ENCODE measurements at regions not wholly inside any gene's neighbourhood (a gene's known extent, or its start where the extent isn't known, plus 50 kb on each side); places are given as distances from the start of the nearest gene placed in this dataset.
A peak's percentile ranks its signal among the peaks of the same experiment; 100 is the strongest.
"Not testable (repeated sequence)": the region's sequence is repeated elsewhere in the genome, so short reads cannot be mapped to it uniquely, and the experiment has no call there.

GRCh38 chr21:34227386-34227852 is 136.4 kb upstream of the KCNE2 start:
- Mint-ChIP-seq H3K4me3 (no peak overlapping the region), H3K4me1 (ENCODE audit: low read depth in 2 of 2) (peaks cover 0 to 4% of the 10 kb centered on the region in 2 donors), H3K36me3 (no peaks in the 10 kb centered on the region), H3K9me3 (no peaks in the 10 kb centered on the region), H3K27ac (no peak overlapping the region), H3K27me3 (peaks cover 0 to 3% of the 10 kb centered on the region in 2 donors)
- ATAC-seq (no peak), DNase-seq (ENCODE audit: low spot score) (no peak)

- Mint-ChIP-seq H3K4me3 (no peak overlapping the region), H3K27me3 (peaks cover 0 to 2% of the 10 kb centered on the region in 2 donors), H3K27ac (no peak overlapping the region), H3K36me3 (no peaks in the 10 kb centered on the region), H3K4me1 (ENCODE audit: low read depth in 2 of 2) (peaks cover 0 to 4% of the 10 kb centered on the region in 2 donors), H3K9me3 (no peaks in the 10 kb centered on the region)
- DNase-seq (ENCODE audit: low spot score) (no peak), ATAC-seq (no peak)
Measured at GRCh38 chr21:34228792-34229191, 135.0 kb upstream of the KCNE2 start.

- H3K36me3 Mint-ChIP-seq = no peaks in the 10 kb centered on the region
- no peak for DNase-seq (ENCODE audit: low spot score)
- H3K4me1 Mint-ChIP-seq (ENCODE audit: low read depth in 2 of 2) = peaks cover 0 to 4% of the 10 kb centered on the region in 2 donors
- no peaks in the 10 kb centered on the region for H3K27me3 Mint-ChIP-seq
- H3K9me3 Mint-ChIP-seq = no peaks in the 10 kb centered on the region
- no peak overlapping the region for H3K4me3 Mint-ChIP-seq
- ATAC-seq = no peak
- no peak overlapping the region for H3K27ac Mint-ChIP-seq
Measured at GRCh38 chr21:34229353-34229752, 134.5 kb upstream of the KCNE2 start.

GRCh38 chr21:34233741-34234140 is 130.1 kb upstream of the KCNE2 start:
- not testable (repeated sequence) for DNase-seq (ENCODE audit: low spot score); ATAC-seq; H3K27ac Mint-ChIP-seq

GRCh38 chr21:34235514-34235913 is 128.3 kb upstream of the KCNE2 start:
- Mint-ChIP-seq H3K4me3 (no peak overlapping the region), H3K4me1 (ENCODE audit: low read depth in 2 of 2) (peaks cover 0 to 4% of the 10 kb centered on the region in 2 donors), H3K36me3 (no peaks in the 10 kb centered on the region), H3K27me3 (peaks cover 0 to 3% of the 10 kb centered on the region in 2 donors), H3K9me3 (no peaks in the 10 kb centered on the region), H3K27ac (no peak overlapping the region)
- DNase-seq (ENCODE audit: low spot score) (no peak), ATAC-seq (no peak)

More at GRCh38 chr21:34233741-34234140, 130.1 kb upstream of the KCNE2 start:
- H3K27me3 Mint-ChIP-seq; H3K36me3 Mint-ChIP-seq; H3K4me1 Mint-ChIP-seq (ENCODE audit: low read depth in 2 of 2); H3K4me3 Mint-ChIP-seq; H3K9me3 Mint-ChIP-seq: not testable (repeated sequence)

- Mint-ChIP-seq H3K4me1 (ENCODE audit: low read depth in 2 of 2) (peaks cover 0 to 7% of the 10 kb centered on the region in 2 donors), H3K36me3 (no peaks in the 10 kb centered on the region), H3K4me3 (no peak overlapping the region), H3K9me3 (no peaks in the 10 kb centered on the region), H3K27ac (peak overlapping the region in 1 of 2 donors; percentile 55), H3K27me3 (no peaks in the 10 kb centered on the region)
- DNase-seq (ENCODE audit: low spot score) = no peak
- no peak for ATAC-seq
Measured at GRCh38 chr21:34242973-34243372, 120.8 kb upstream of the KCNE2 start.

GRCh38 chr21:34243562-34243961 is 120.2 kb upstream of the KCNE2 start:
- no peaks in the 10 kb centered on the region for H3K27me3 Mint-ChIP-seq
- no peaks in the 10 kb centered on the region for H3K36me3 Mint-ChIP-seq
- H3K4me3 Mint-ChIP-seq = no peak overlapping the region
- peaks cover 0 to 7% of the 10 kb centered on the region in 2 donors for H3K4me1 Mint-ChIP-seq (ENCODE audit: low read depth in 2 of 2)
- ATAC-seq = no peak
- H3K9me3 Mint-ChIP-seq = no peaks in the 10 kb centered on the region
- DNase-seq (ENCODE audit: low spot score) = no peak
- peak overlapping the region in 1 of 2 donors; percentile 55 for H3K27ac Mint-ChIP-seq

- Mint-ChIP-seq H3K27me3 (peaks cover 9% of the 10 kb centered on the region in 2 donors), H3K9me3 (peaks cover 12% of the 10 kb centered on the region), H3K4me1 (ENCODE audit: low read depth in 2 of 2) (no peaks in the 10 kb centered on the region), H3K4me3 (no peak overlapping the region), H3K36me3 (peaks cover 26% of the 10 kb centered on the region), H3K27ac (no peak overlapping the region)
- no peak for DNase-seq (ENCODE audit: low spot score)
- no peak for ATAC-seq
Measured at GRCh38 chr21:34252751-34253150, 111.1 kb upstream of the KCNE2 start.

GRCh38 chr21:34255073-34255472 is 108.7 kb upstream of the KCNE2 start:
- H3K36me3 Mint-ChIP-seq = peaks cover 27% of the 10 kb centered on the region
- ATAC-seq = no peak
- H3K4me3 Mint-ChIP-seq = no peak overlapping the region

GRCh38 chr21:34260277-34261008 is 103.4 kb upstream of the KCNE2 start:
- H3K4me1 Mint-ChIP-seq (ENCODE audit: low read depth in 2 of 2) = no peaks in the 10 kb centered on the region
- peaks cover 8 to 12% of the 10 kb centered on the region in 2 donors for H3K27me3 Mint-ChIP-seq
- H3K27ac Mint-ChIP-seq = no peak overlapping the region
- ATAC-seq (no peak), DNase-seq (ENCODE audit: low spot score) (no peak)
- H3K4me3 Mint-ChIP-seq = no peak overlapping the region
- peaks cover 10% of the 10 kb centered on the region for H3K9me3 Mint-ChIP-seq
- H3K36me3 Mint-ChIP-seq = peaks cover 25% of the 10 kb centered on the region

More at GRCh38 chr21:34255073-34255472, 108.7 kb upstream of the KCNE2 start:
- no peak overlapping the region for H3K27ac Mint-ChIP-seq
- no peaks in the 10 kb centered on the region for H3K4me1 Mint-ChIP-seq (ENCODE audit: low read depth in 2 of 2)
- H3K27me3 Mint-ChIP-seq = peaks cover 9 to 12% of the 10 kb centered on the region in 2 donors
- DNase-seq (ENCODE audit: low spot score) = no peak
- peaks cover 12% of the 10 kb centered on the region for H3K9me3 Mint-ChIP-seq

- H3K4me1 Mint-ChIP-seq (ENCODE audit: low read depth in 2 of 2) = no peaks in the 10 kb centered on the region
- peaks cover 8% of the 10 kb centered on the region for H3K9me3 Mint-ChIP-seq
- DNase-seq (ENCODE audit: low spot score) (no peak), ATAC-seq (no peak)
- H3K4me3 Mint-ChIP-seq = no peak overlapping the region
- peaks cover 8 to 11% of the 10 kb centered on the region in 2 donors for H3K27me3 Mint-ChIP-seq
- H3K27ac Mint-ChIP-seq = no peak overlapping the region
- H3K36me3 Mint-ChIP-seq = peaks cover 22% of the 10 kb centered on the region
Measured at GRCh38 chr21:34261841-34262468, 101.9 kb upstream of the KCNE2 start.

- no peak for ATAC-seq
- Mint-ChIP-seq H3K4me1 (ENCODE audit: low read depth in 2 of 2) (no peaks in the 10 kb centered on the region), H3K27me3 (peaks cover 5 to 6% of the 10 kb centered on the region in 2 donors), H3K4me3 (no peak overlapping the region), H3K27ac (no peak overlapping the region), H3K36me3 (peaks cover 17% of the 10 kb centered on the region), H3K9me3 (peaks cover 8% of the 10 kb centered on the region)
- no peak for DNase-seq (ENCODE audit: low spot score)
Measured at GRCh38 chr21:34262469-34262845, 101.3 kb upstream of the KCNE2 start.

GRCh38 chr21:34263629-34264028 is 100.2 kb upstream of the KCNE2 start:
- H3K9me3 Mint-ChIP-seq = peaks cover 8% of the 10 kb centered on the region
- H3K27me3 Mint-ChIP-seq = peaks cover 0 to 2% of the 10 kb centered on the region in 2 donors
- DNase-seq (ENCODE audit: low spot score) (no peak), ATAC-seq (no peak)
- peaks cover 13% of the 10 kb centered on the region for H3K36me3 Mint-ChIP-seq
- no peak overlapping the region for H3K27ac Mint-ChIP-seq
- no peaks in the 10 kb centered on the region for H3K4me1 Mint-ChIP-seq (ENCODE audit: low read depth in 2 of 2)
- no peak overlapping the region for H3K4me3 Mint-ChIP-seq

- H3K36me3 Mint-ChIP-seq = peaks cover 13% of the 10 kb centered on the region
- no peak overlapping the region for H3K27ac Mint-ChIP-seq
- no peaks in the 10 kb centered on the region for H3K4me1 Mint-ChIP-seq (ENCODE audit: low read depth in 2 of 2)
- peaks cover 8% of the 10 kb centered on the region for H3K9me3 Mint-ChIP-seq
- DNase-seq (ENCODE audit: low spot score) = no peak
- H3K27me3 Mint-ChIP-seq = peaks cover 0 to 10% of the 10 kb centered on the region in 2 donors
- no peak overlapping the region for H3K4me3 Mint-ChIP-seq
- no peak for ATAC-seq
Measured at GRCh38 chr21:34266351-34266750, 97.5 kb upstream of the KCNE2 start.

Measured in natural killer cell treated with Interleukin-12 subunit alpha and Interleukin-12 subunit beta and Interleukin-15 and Interleukin-18, amount 100 ng/mL, for 72 hours (primary cell).